ENCODE measurements at regions not wholly inside any gene's neighbourhood (a gene's known extent, or its start where the extent isn't known, plus 50 kb on each side); places are given as distances from the start of the nearest gene placed in this dataset.

GRCh38 chr2:42942214-42942989 is 150.0 kb upstream of the HAAO start:
- ATAC-seq (no peak), DNase-seq (peak in 1 of 3 donors; percentile 16)
- H3K9me3 ChIP-seq: no peaks in the 10 kb centered on the region
- intact Hi-C loops (cut with DNase I, micrococcal nuclease): loop anchor here in 1 of 2 donors (10.0 kb wide), 1 partner anchor 542 kb away; no protein-coding TSS in a partner anchor
- H3K4me3 ChIP-seq: no peak overlapping the region
- no peaks in the 10 kb centered on the region for H3K36me3 ChIP-seq (ENCODE audit: low read depth)
- H3K4me1 ChIP-seq (ENCODE audit: low read depth): peaks cover 15% of the 10 kb centered on the region
- no peak for TF ChIP-seq CTCF (IDR thresholded peaks at IDR 0.05)

DNA sequence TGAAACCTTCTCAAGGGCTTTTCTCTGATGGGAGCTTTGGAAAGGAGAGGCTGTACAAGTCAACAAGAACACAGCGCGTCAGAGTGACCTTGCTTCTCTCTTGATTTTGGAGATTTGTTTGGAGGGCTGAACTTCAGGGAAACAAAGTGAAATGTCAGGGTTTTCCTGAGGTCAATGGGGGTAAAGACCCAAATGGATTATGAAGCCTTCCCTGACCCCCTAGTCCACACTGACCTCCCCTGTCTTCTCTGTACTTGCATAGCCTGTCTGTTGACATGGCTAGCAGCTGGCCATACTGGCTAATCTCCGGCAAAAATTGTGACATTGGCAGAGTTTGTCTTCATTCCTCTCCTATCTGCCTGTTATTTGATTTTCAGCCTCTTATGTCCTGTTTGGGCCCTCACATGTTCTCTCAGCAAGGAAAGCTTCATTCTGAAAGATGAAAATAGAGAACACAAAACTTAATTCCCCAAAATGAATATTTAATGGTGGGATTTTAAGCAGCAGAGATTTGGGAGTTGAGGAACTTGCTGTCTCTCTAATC is 149.3 kb upstream of the HAAO start:
- TF ChIP-seq CTCF (IDR thresholded peaks at IDR 0.05): no peak
- H3K9me3 ChIP-seq: no peaks in the 10 kb centered on the region
- no peak overlapping the region for H3K4me3 ChIP-seq
- intact Hi-C loops (cut with DNase I, micrococcal nuclease): loop anchor here in 1 of 2 donors (10.0 kb wide), 1 partner anchor 543 kb away; no protein-coding TSS in a partner anchor
- H3K4me1 ChIP-seq (ENCODE audit: low read depth): peaks cover 8% of the 10 kb centered on the region
- ATAC-seq (no peak), DNase-seq (no peak)
- H3K36me3 ChIP-seq (ENCODE audit: low read depth): no peaks in the 10 kb centered on the region

GRCh38 chr2:42939411-42940206 is 147.2 kb upstream of the HAAO start:
- intact Hi-C loops (cut with DNase I, micrococcal nuclease): loop anchor here (10.0 kb wide), 2 partner anchors 105 to 545 kb away; no protein-coding TSS in a partner anchor
- DNase-seq (peak in 2 of 3 donors; percentile 26 to 68), ATAC-seq (peak; percentile 67)

GRCh38 chr2:42938671-42939370 is 146.4 kb upstream of the HAAO start:
- H3K4me1 ChIP-seq (ENCODE audit: low read depth): peaks cover 5% of the 10 kb centered on the region
- no peak for TF ChIP-seq CTCF (IDR thresholded peaks at IDR 0.05)
- ATAC-seq: no peak
- H3K9me3 ChIP-seq: no peaks in the 10 kb centered on the region
- no peaks in the 10 kb centered on the region for H3K36me3 ChIP-seq (ENCODE audit: low read depth)
- DNase-seq: no peak
- intact Hi-C loops (cut with DNase I, micrococcal nuclease): loop anchor here in 1 of 2 donors (10.0 kb wide), 1 partner anchor 104 kb away; no protein-coding TSS in a partner anchor
- no peak overlapping the region for H3K4me3 ChIP-seq

More at GRCh38 chr2:42939411-42940206, 147.2 kb upstream of the HAAO start:
- no peaks in the 10 kb centered on the region for H3K9me3 ChIP-seq
- H3K4me1 ChIP-seq (ENCODE audit: low read depth): peaks cover 5% of the 10 kb centered on the region
- H3K36me3 ChIP-seq (ENCODE audit: low read depth): no peaks in the 10 kb centered on the region
- no peak for TF ChIP-seq CTCF (IDR thresholded peaks at IDR 0.05)
- H3K4me3 ChIP-seq: no peak overlapping the region
